ENCODE measurements at regions not wholly inside any gene's neighbourhood (a gene's known extent, or its start where the extent isn't known, plus 50 kb on each side); places are given as distances from the start of the nearest gene placed in this dataset.

DNA sequence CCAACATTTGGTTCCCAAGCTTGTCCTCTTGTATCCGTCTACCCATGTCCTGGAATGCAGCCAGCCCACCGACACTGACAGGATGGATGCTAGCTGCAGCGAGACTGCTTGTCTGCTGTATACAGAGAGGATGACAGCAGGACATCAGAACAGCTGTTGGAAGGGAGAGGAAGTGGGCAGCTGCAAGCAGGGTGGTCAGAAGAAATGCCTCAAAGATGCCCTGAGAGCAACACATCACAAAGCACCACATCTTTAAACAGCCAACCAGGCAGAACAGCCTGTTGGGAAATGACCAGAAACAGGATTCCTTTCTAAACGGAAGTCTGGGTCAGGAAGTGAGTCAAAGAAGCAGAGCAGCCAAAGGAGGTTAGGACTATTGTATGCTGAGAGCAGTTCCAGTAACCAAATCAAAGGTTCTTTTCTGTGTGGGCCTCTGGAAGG, 219.1 kb downstream of the NDUFS4 start:
- DNase-seq (ENCODE audit: low read depth, low spot score) (no peak), ATAC-seq (no peak)
- H3K4me1 ChIP-seq (ENCODE audit: control insufficient read depth, insufficient read depth, low read length) = no peaks in the 10 kb centered on the region
- in situ Hi-C loops (cut with HindIII; ENCODE audit: low pct_unique_long_range_greater_than_20kb, low sequenced_read_pairs) (no loop called here), intact Hi-C loops (cut with micrococcal nuclease; ENCODE audit: unreplicated experiment) (no loop called here)
- H3K9me3 ChIP-seq (ENCODE audit: control insufficient read depth, insufficient read depth, low read depth, low read length) = no peaks in the 10 kb centered on the region
- POLR2A ChIA-PET = no interaction called here
- no peak overlapping the region for H3K27ac ChIP-seq (ENCODE audit: low read length)
- no peaks in the 10 kb centered on the region for H3K36me3 ChIP-seq (ENCODE audit: control insufficient read depth, insufficient read depth, low read length)
- no peak overlapping the region for H3K4me3 ChIP-seq (ENCODE audit: low read depth in 2 of 2, low read length in 2 of 2)
- TF ChIP-seq SIN3A (IDR thresholded peaks at IDR 0.05; ENCODE audit: borderline replicate concordance, insufficient read depth, low read depth, low read length) (no peak), POLR2AphosphoS5 (IDR thresholded peaks at IDR 0.05; ENCODE audit: low read depth, low read length) (no peak), REST (IDR thresholded peaks at IDR 0.05; ENCODE audit: insufficient read depth in 1 of 2, low read depth in 2 of 2, low read length in 1 of 2) (no peak), CTCF (IDR thresholded peaks at IDR 0.05) (no peak), TCF7L2 (IDR thresholded peaks at IDR 0.05; ENCODE audit: low read depth, low read length) (no peak)
- no TSS peak for BruUV-seq (replicated peaks)
- CTCF ChIA-PET = no interaction called here
- H3K27me3 ChIP-seq (ENCODE audit: control insufficient read depth, insufficient read depth, low read length) = no peaks in the 10 kb centered on the region; the same call in 1 of the 2 replicates

DNA sequence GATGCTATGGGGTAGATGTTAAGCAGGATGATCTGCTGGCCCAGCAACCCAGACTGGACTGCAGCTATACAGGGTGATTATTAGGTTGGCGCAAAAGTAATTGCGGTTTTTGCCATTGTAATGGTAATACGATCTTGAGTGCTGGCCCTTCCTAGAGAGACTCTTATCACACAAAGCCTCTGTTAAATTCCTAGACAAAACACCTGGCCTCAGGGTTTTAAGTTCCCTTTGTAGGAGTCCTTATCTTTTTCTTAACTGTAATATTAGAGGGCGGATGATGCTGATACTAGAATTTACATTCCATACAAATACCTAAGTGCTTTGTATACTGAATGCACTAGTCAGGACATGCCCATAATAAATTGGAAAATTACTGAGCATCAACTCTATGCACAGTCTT, 222.2 kb downstream of the NDUFS4 start:
- in situ Hi-C loops (cut with HindIII; ENCODE audit: low pct_unique_long_range_greater_than_20kb, low sequenced_read_pairs) (no loop called here), intact Hi-C loops (cut with micrococcal nuclease; ENCODE audit: unreplicated experiment) (no loop called here)
- POLR2A ChIA-PET = no interaction called here
- Histone ChIP-seq H3K4me1 (ENCODE audit: control insufficient read depth, insufficient read depth, low read length) (no peaks in the 10 kb centered on the region), H3K36me3 (ENCODE audit: control insufficient read depth, insufficient read depth, low read length) (no peaks in the 10 kb centered on the region), H3K27ac (ENCODE audit: low read length) (no peak overlapping the region), H3K4me3 (ENCODE audit: low read depth in 2 of 2, low read length in 2 of 2) (no peak overlapping the region), H3K27me3 (ENCODE audit: control insufficient read depth, insufficient read depth, low read length) (no peaks in the 10 kb centered on the region; the same call in 1 of the 2 replicates), H3K9me3 (ENCODE audit: control insufficient read depth, insufficient read depth, low read depth, low read length) (no peaks in the 10 kb centered on the region)
- no peak for ATAC-seq
- TF ChIP-seq TCF7L2 (IDR thresholded peaks at IDR 0.05; ENCODE audit: low read depth, low read length) = no peak
- no peak for TF ChIP-seq SIN3A (IDR thresholded peaks at IDR 0.05; ENCODE audit: borderline replicate concordance, insufficient read depth, low read depth, low read length)
- no peak for TF ChIP-seq REST (IDR thresholded peaks at IDR 0.05; ENCODE audit: insufficient read depth in 1 of 2, low read depth in 2 of 2, low read length in 1 of 2)
- TF ChIP-seq POLR2AphosphoS5 (IDR thresholded peaks at IDR 0.05; ENCODE audit: low read depth, low read length) = no peak
- TF ChIP-seq CTCF (IDR thresholded peaks at IDR 0.05) = no peak
- CTCF ChIA-PET = no interaction called here
- no peak for DNase-seq (ENCODE audit: low read depth, low spot score)
- no TSS peak for BruUV-seq (replicated peaks)

Measured in Panc1 (cell line).